ENCODE measurements at regions not wholly inside any gene's neighbourhood (a gene's known extent, or its start where the extent isn't known, plus 50 kb on each side); places are given as distances from the start of the nearest gene placed in this dataset.

GRCh38 chr1:58977598-58977997, 193.8 kb upstream of the JUN start:
- no peak for FAIRE-seq

- no peak for FAIRE-seq
Observed at GRCh38 chr1:58978096-58978495, 194.2 kb upstream of the JUN start.

DNA sequence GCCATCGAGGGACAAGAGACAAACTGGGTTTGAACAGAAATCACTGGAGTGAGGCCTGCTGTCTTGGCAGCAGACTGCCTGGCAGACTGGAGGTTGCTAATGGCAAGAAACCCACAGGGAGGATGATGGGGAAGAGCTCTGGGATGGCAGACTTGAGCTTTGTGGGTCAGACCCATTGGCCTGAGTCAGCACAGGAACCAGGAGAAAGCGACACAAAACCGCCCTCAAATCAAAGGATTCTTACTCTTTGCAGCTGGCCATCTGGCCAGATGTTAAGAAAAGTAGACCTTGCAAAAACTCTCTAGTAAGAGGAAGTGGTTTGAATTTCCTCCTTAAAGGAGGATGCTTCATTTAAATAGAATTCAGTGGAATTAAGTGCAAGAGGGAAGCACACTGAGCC, 195.2 kb upstream of the JUN start:
- no peak for FAIRE-seq

DNA sequence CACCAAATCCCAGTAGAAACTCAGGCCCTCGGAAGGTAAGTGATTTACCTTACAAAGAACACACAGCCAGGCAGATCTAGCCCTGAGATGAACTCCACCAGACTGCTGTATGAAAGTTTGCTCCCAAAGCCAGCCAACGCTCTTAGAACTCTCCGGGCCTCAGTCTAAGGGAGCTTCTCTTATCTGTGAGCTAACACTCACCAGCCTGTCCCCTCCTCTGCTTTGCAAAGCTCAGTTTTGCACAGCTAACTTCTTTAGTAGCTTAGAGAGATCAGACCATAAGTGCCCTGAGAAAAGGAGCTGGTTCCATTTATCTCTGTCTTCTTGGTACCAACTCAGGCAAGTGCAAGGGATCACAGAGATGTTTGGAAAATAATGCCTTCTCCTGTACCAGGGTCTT, 195.8 kb upstream of the JUN start:
- FAIRE-seq, result no peak

DNA sequence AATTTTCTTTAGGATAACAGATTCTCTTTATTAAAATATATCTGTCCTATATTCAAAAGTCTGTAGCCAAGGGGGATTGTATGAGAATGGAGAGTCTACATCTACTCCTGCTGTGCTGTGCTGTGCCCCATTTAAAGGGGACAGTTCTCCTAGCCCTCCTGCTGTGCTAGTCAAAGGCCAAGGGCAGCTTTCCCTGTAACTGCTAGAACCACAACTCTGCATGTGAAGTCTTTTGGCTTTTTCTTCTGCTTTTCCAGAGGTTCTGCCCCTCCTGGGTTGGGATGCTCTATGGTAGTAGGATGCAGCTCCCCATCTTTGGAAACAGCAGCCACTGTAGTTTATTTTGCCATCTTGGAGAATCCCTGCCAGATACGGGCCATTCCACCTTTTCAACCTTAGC, 197.5 kb upstream of the JUN start:
- no peak for FAIRE-seq

DNA sequence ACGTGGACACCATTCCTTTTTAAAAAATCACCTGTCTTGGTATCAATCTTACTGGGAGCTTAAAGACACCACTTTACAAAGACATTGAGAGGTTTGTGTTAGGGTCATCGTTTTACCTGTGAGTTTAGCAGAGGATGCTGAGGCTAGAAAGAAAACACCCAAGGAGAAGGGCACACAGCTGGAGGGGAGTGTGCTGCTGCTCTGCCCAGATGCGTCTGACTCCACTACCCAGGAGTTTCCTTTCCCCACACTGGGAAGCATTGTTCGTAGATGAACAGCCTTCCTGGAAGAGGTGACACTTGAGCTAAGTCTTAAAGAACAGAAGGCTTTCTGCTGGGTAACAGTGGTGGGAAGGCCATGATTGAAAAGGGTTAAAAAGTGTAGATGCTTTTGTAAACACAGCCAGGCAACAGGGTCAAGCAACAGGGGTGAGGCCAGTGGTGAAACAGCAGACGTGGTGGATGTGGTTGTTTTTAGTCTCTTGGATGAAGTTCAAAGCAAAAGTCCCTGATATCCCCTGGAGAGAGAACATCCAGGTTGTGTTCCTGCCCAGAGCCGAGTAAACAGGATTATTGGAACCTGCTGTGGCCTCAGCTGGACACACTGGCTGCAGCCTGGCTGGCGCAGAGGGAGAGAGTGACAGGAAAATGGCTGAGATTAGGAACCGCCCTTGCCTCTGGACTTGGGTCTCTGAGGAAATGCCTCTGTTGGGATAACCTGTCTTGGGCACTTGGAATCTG, 198.6 kb upstream of the JUN start:
- no peak for FAIRE-seq

DNA sequence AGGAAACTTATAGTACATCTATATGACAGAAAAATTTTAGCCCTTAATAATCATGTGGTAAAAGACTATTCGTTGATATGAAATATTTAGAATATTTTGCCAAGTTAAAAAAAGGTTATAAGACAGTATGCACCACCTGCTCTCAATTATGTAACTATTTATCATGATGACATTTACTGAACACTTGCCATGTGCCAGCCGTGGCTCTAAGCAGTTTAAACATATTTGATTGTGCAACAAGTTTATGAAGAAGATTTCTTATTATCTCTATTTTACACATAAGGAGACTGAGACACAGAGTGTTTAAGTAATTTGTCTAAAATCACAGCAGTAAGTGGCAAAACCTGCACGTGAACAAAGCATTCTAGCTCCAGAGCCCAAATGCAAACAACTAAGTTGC, 199.3 kb upstream of the JUN start:
- FAIRE-seq, result no peak

- no peak for FAIRE-seq
Observed at GRCh38 chr1:58983633-58984245, 199.9 kb upstream of the JUN start.

GRCh38 chr1:58986996-58987767, 203.3 kb upstream of the JUN start:
- no peak for FAIRE-seq

DNA sequence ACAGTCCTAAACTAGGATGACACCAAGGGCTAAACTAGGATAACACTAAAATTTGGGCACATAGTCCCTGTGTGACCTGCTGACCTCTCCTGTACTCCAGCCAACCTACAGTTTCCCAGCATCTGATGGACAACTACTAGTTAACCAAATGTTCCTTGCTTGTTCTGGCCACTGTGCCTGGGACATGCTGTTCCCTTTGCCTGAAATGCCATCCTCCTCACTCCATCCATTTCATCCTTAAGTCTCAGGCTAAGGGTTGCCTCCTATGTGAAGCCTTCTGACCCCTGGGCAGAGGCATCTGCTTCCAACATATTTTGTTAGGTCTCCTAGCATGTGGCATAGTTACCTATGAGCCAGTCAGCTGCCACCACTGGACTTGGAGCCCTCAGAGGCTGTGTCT, 204.9 kb upstream of the JUN start:
- no peak for FAIRE-seq

DNA sequence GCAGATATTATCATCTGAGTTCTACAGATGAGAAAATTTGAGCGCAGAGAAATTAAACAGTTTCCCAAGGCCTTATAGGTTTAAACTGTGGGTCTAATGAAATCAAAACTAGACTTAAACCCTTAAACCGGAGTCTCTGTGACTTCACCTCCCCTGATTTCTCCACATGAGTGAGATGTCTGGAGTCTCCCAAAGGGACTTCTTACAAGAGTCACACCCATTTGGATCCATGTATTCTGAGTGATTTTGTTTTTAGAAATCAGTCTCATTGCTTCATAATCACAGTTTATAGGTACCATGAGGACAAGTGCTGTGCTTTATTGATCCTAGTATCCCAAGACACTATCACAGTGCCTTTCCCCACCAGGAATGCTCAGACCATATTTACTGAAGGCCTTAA, 206.0 kb upstream of the JUN start:
- no peak for FAIRE-seq

DNA sequence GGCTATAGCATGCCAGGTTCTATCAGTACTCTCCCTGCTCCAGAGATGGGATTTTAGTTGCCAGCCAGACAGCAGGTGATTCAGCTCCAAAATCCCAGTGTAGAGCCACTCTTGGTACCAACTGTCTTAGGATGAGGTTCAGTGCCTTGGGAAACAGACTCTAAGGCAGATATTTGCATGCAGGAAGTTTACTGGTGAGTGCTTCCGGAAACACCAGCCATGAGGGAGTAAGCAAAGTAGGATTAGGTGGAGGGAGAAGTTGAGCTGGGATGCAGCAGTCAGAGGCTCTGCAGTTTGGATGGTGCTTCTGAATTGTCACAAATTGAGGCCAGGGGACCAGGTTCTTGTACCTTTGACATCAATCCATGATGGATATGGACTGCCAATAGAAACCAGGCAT, 207.5 kb upstream of the JUN start:
- FAIRE-seq, result no peak

DNA sequence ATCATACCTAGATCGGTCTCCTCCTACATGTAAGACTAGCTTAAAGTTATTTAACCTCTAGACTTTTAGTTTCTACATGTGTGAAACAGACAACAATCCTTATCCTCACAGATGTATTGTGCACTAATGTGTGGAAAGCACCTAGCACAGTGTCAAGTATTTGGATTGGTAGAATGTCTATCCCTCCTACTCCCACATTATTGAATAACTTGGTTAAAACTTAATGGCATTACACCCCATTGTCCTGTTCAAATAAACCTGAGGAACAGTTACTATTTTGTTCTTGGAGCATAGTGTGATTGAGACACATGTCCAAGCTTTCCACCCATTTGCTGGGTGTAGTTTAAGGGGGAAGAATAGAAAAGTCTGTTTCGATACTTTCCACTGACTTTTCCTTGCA, 208.8 kb upstream of the JUN start:
- FAIRE-seq, result no peak

DNA sequence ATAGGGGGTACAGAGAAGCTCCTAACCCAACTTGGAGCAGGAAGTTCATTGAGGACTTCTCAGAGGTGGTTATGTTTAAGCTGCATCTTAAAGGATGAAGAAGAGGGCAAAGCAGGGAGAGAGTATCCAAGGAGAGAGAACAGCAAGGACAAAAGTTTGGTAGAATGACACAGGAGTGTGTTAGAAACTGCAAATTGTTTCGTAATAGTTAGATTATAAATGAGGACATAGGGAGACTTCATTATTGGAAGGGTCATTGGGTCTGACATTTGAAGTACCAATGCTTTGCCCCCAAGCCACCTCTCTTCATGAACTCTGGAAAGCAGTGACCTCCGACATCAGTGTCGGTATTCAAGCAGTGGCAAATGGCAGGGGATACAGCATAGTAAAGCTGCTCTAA, 209.6 kb upstream of the JUN start:
- no peak for FAIRE-seq

- FAIRE-seq, result no peak
Observed at GRCh38 chr1:58994664-58995063, 210.8 kb upstream of the JUN start.

- FAIRE-seq, result no peak
Observed at GRCh38 chr1:58996341-58997059, 212.7 kb upstream of the JUN start.

DNA sequence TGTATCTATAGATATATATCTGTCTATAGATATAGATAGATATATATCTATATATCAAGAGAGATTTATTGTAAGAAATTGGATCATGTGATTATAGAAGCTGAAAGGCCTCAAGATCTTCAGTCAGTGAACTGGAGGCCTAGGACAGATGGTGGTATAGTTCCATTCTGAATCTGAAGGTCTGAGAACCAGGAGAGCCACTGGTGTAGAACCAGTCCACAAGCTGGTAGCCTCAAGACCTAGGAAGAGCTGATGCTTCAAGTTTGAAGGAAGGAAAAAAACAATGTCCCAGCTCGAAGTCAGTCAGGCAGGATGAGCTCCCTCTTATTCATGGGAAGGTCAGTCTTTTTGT, 213.2 kb upstream of the JUN start:
- FAIRE-seq, result no peak

- FAIRE-seq, result no peak
Observed at GRCh38 chr1:58997637-58998036, 213.8 kb upstream of the JUN start.

DNA sequence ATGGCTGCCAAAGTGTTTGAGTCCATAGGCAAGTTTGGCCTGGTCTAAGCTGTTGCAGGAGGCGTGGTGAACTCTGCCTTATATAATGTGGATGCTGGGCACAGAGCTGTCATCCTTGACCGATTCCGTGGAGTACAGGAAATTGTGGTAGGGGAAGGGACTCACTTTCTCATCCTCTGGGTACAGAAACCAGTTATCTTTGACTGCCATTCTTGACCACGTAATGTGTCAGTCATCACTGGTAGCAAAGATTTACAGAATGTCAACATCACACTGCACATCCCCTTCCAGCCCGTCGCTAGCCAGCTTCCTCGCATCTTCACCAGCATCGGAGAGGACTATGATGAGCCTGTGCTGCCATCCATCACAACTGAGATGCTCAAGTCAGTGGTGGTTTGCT, 215.8 kb upstream of the JUN start:
- no peak for FAIRE-seq

GRCh38 chr1:59004755-59005154, 220.9 kb upstream of the JUN start:
- FAIRE-seq, result no peak

DNA sequence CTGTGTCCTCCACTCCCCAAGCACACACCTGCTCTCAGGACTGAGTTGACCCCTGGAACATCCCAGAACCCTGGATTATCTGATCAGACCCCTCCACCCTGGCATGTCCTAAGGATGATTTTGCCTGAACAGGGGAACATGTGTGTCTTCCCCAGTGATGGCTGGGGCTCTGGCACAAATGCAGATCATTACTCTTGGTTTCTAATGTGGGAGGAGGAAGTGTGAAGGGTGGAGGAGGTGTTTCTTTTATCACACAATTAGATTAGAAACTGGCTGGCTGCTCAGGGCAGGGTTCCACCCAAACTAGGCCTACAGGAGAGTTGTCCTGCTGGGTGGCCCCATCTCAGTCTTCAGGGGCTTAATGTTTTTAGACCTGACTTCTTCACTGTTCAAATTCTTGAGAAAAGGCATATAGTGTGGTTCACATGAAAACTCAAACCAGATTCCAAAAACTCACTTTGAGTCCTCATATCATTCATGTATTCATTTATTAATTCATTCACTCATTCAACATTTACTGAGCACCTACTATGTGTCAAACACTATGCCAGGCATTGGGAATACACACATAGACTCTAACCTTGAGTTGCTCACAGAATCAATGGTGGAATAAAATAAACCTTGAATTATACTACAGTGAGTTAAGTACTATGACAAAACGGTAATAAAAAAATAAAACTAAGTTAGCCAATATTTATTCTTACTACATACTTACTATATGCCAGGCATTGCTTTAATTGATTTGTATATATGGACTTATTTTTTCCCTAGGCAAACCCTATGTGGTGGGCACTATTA, 221.8 kb upstream of the JUN start:
- FAIRE-seq, result no peak

- FAIRE-seq, result no peak
Observed at GRCh38 chr1:59006289-59006658, 222.4 kb upstream of the JUN start.

- no peak for FAIRE-seq
Observed at GRCh38 chr1:59006932-59007331, 223.1 kb upstream of the JUN start.
